ENCODE measurements at regions not wholly inside any gene's neighbourhood (a gene's known extent, or its start where the extent isn't known, plus 50 kb on each side); places are given as distances from the start of the nearest gene placed in this dataset.

- DNase-seq (ENCODE audit: low spot score): no peak
Observed at GRCh38 chr4:32569861-32570260, 1849.7 kb downstream of the PCDH7 start.

GRCh38 chr4:32572366-32572765 lies 1852.2 kb downstream of the PCDH7 start:
- DNase-seq (ENCODE audit: low spot score): no peak

GRCh38 chr4:32574803-32575202 lies 1854.6 kb downstream of the PCDH7 start:
- no peak for DNase-seq (ENCODE audit: low spot score)

GRCh38 chr4:32589097-32589496 lies 1868.9 kb downstream of the PCDH7 start:
- no peak for DNase-seq (ENCODE audit: low spot score)

- no peak for DNase-seq (ENCODE audit: low spot score)
Observed at GRCh38 chr4:32589853-32590252, 1869.7 kb downstream of the PCDH7 start.

GRCh38 chr4:32597354-32597753 lies 1877.2 kb downstream of the PCDH7 start:
- no peak for DNase-seq (ENCODE audit: low spot score)

GRCh38 chr4:32601848-32602247 lies 1881.7 kb downstream of the PCDH7 start:
- no peak for DNase-seq (ENCODE audit: low spot score)

GRCh38 chr4:32607978-32608377 lies 1887.8 kb downstream of the PCDH7 start:
- no peak for DNase-seq (ENCODE audit: low spot score)

- DNase-seq (ENCODE audit: low spot score): no peak
Observed at GRCh38 chr4:32624943-32625603, 1904.9 kb downstream of the PCDH7 start.

GRCh38 chr4:32625687-32626337 lies 1905.6 kb downstream of the PCDH7 start:
- DNase-seq (ENCODE audit: low spot score): no peak

- no peak for DNase-seq (ENCODE audit: low spot score)
Observed at GRCh38 chr4:32631831-32632230, 1911.7 kb downstream of the PCDH7 start.

GRCh38 chr4:32633421-32633820 lies 1913.3 kb downstream of the PCDH7 start:
- DNase-seq (ENCODE audit: low spot score): no peak

GRCh38 chr4:32645653-32646052 lies 1925.5 kb downstream of the PCDH7 start:
- DNase-seq (ENCODE audit: low spot score): no peak

GRCh38 chr4:32658019-32658418 lies 1937.8 kb downstream of the PCDH7 start:
- DNase-seq (ENCODE audit: low spot score): no peak

- no peak for DNase-seq (ENCODE audit: low spot score)
Observed at GRCh38 chr4:32661229-32661628, 1941.1 kb downstream of the PCDH7 start.

- no peak for DNase-seq (ENCODE audit: low spot score)
Observed at GRCh38 chr4:32662803-32663202, 1942.6 kb downstream of the PCDH7 start.

- no peak for DNase-seq (ENCODE audit: low spot score)
Observed at GRCh38 chr4:32672359-32672758, 1952.2 kb downstream of the PCDH7 start.

- no peak for DNase-seq (ENCODE audit: low spot score)
Observed at GRCh38 chr4:32680946-32681345, 1960.8 kb downstream of the PCDH7 start.

GRCh38 chr4:32684160-32684559 lies 1964.0 kb downstream of the PCDH7 start:
- DNase-seq (ENCODE audit: low spot score): no peak

- DNase-seq (ENCODE audit: low spot score): no peak
Observed at GRCh38 chr4:32686123-32686522, 1966.0 kb downstream of the PCDH7 start.

- DNase-seq (ENCODE audit: low spot score): no peak
Observed at GRCh38 chr4:32689518-32689917, 1969.3 kb downstream of the PCDH7 start.

- DNase-seq (ENCODE audit: low spot score): no peak
Observed at GRCh38 chr4:32697281-32697814, 1977.2 kb downstream of the PCDH7 start.

- DNase-seq (ENCODE audit: low spot score): no peak
Observed at GRCh38 chr4:32700838-32701237, 1980.7 kb downstream of the PCDH7 start.

- no peak for DNase-seq (ENCODE audit: low spot score)
Observed at GRCh38 chr4:32706893-32707292, 1986.7 kb downstream of the PCDH7 start.
